ENCODE measurements at regions not wholly inside any gene's neighbourhood (a gene's known extent, or its start where the extent isn't known, plus 50 kb on each side); places are given as distances from the start of the nearest gene placed in this dataset.

DNA sequence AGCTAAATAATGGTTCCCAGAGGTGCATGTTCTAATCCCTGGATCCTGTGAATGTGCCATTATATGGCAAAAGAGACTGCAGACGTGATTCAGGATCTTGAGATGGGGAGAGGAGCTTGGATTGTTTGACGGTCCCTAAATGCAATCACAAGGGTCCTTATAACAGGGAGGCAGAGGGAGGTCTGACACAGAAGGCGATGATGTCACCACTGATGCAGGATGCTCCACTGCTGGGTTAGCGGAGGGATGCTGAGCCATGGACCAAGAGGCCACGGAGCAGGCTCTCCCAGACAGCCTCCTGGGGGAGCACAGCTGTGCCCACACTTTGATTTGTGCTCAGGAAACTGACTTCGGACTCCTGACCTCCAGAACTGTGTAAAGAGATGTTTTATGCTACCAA is 156.2 kb downstream of the UXS1 start:
- TF ChIP-seq, protein P1, sequence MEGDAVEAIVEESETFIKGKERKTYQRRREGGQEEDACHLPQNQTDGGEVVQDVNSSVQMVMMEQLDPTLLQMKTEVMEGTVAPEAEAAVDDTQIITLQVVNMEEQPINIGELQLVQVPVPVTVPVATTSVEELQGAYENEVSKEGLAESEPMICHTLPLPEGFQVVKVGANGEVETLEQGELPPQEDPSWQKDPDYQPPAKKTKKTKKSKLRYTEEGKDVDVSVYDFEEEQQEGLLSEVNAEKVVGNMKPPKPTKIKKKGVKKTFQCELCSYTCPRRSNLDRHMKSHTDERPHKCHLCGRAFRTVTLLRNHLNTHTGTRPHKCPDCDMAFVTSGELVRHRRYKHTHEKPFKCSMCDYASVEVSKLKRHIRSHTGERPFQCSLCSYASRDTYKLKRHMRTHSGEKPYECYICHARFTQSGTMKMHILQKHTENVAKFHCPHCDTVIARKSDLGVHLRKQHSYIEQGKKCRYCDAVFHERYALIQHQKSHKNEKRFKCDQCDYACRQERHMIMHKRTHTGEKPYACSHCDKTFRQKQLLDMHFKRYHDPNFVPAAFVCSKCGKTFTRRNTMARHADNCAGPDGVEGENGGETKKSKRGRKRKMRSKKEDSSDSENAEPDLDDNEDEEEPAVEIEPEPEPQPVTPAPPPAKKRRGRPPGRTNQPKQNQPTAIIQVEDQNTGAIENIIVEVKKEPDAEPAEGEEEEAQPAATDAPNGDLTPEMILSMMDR (IDR thresholded peaks at IDR 0.05) = no peak
- TF ChIP-seq POLR2A (IDR thresholded peaks at IDR 0.05) = no peak
